OCI-LY7 (cell line): ENCODE measurements at regions not wholly inside any gene's neighbourhood (a gene's known extent, or its start where the extent isn't known, plus 50 kb on each side); places are given as distances from the start of the nearest gene placed in this dataset.
A peak's percentile ranks its signal among the peaks of the same experiment; 100 is the strongest.

Experiments used
- BruUV-seq: library from RNA; stranded (reverse); fragments of 400-500 nt; replicated peaks from 2 replicates; lab custom pipeline; 2021; lab: Mats Ljungman, UMichigan
- CTCF ChIA-PET: fragments of 300-600 bp; sonication (Branson Sonifier 250); formaldehyde crosslinking; loops from one replicate; lab custom pipeline; 2022; ENCODE audit warnings: antibody characterized with exemption; ENCODE audit not compliant: unreplicated experiment; lab: Charles Lee
- POLR2A ChIA-PET: fragments of 300-600 bp; sonication (Branson Sonifier 250); formaldehyde crosslinking; loops from one replicate; lab custom pipeline; 2022; ENCODE audit warnings: antibody characterized with exemption; lab: Charles Lee
- DNase-seq: peaks from one replicate; pipeline ENCODE4 v3.0.0-alpha.2; 2015; ENCODE audit warnings: low spot score
- H2AFZ ChIP-seq: fragments of 200-600 bp; sonication (generic), shearing (Covaris generic); 2 replicates; pipeline ENCODE4 v1.6.1; 2014; ENCODE audit warnings: mild to moderate bottlenecking, antibody characterized with exemption, low read length, moderate library complexity
- H3K27ac ChIP-seq: fragments of 200-600 bp; sonication (generic); 2 replicates; pipeline ENCODE4 v1.5.1; 2014; ENCODE audit warnings: mixed run types, low read depth, mild to moderate bottlenecking, moderate library complexity, low read length, inconsistent platforms; ENCODE audit not compliant: poor library complexity, severe bottlenecking
- H3K36me3 ChIP-seq: fragments of 200-600 bp; sonication (generic); 2 replicates; pipeline ENCODE4 v1.6.1; 2014; ENCODE audit warnings: mild to moderate bottlenecking, antibody characterized with exemption, low read length, moderate library complexity, mixed read lengths; ENCODE audit not compliant: insufficient read depth
- H3K4me1 ChIP-seq: fragments of 200-600 bp; sonication (generic); 2 replicates; pipeline ENCODE4 v1.5.1; 2014; ENCODE audit warnings: mild to moderate bottlenecking, low read length; ENCODE audit not compliant: insufficient read depth, poor library complexity, severe bottlenecking
- H3K4me2 ChIP-seq: fragments of 200-600 bp; sonication (generic); 2 replicates; pipeline ENCODE4 v1.6.1; 2014; ENCODE audit warnings: mild to moderate bottlenecking, low read length
- H3K4me3 ChIP-seq: fragments of 200-600 bp; sonication (generic); 2 replicates; pipeline ENCODE4 v1.5.1; 2014; ENCODE audit warnings: mild to moderate bottlenecking, low read depth, low read length; ENCODE audit not compliant: poor library complexity, severe bottlenecking
- H3K79me2 ChIP-seq: fragments of 200-600 bp; sonication (generic); 2 replicates; pipeline ENCODE4 v1.6.1; 2016; ENCODE audit warnings: low read depth, mild to moderate bottlenecking, low read length, moderate library complexity, mixed read lengths; ENCODE audit not compliant: insufficient read depth
- H3K9me2 ChIP-seq: fragments of 200-600 bp; sonication (generic); 2 replicates; pipeline ENCODE4 v1.6.1; 2016; ENCODE audit warnings: mild to moderate bottlenecking, low read length, mixed read lengths; ENCODE audit not compliant: insufficient read depth
- H3K9me3 ChIP-seq: fragments of 200-600 bp; sonication (generic); 2 replicates; pipeline ENCODE4 v1.6.1; 2014; ENCODE audit warnings: mild to moderate bottlenecking, mixed run types, low read length, mixed read lengths
- H4K20me1 ChIP-seq: fragments of 200-600 bp; sonication (generic); 2 replicates; pipeline ENCODE4 v1.6.1; 2014; ENCODE audit warnings: mild to moderate bottlenecking, antibody characterized with exemption, low read length, moderate library complexity, mixed read lengths; ENCODE audit not compliant: insufficient read depth
- CTCF ChIP-seq: fragments of 200-600 bp; sonication (generic); conservative IDR thresholded peaks from 2 replicates; pipeline ENCODE4 v1.5.1; 2014; ENCODE audit warnings: mild to moderate bottlenecking, antibody characterized with exemption, low read length, moderate library complexity, mixed read lengths
- EZH2phosphoT487 ChIP-seq: fragments of 200-600 bp; sonication (generic); IDR thresholded peaks from 2 replicates; pipeline ENCODE4 v1.6.1; 2018; ENCODE audit warnings: low read depth, borderline replicate concordance, mild to moderate bottlenecking, mixed run types, antibody characterized with exemption, low read length, moderate library complexity, mixed read lengths
- intact Hi-C: fragments of 100-400 bp; cut with micrococcal nuclease; formaldehyde crosslinking; loops from one replicate; pipeline ENCODE4 v1.10.0; 2022; ENCODE audit not compliant: unreplicated experiment

- intact Hi-C loops: no loop called here
Observed at GRCh38 chr9:111985315-111985714, 88.7 kb downstream of the UGCG start.

GRCh38 chr9:111986035-111986556 lies 89.5 kb downstream of the UGCG start:
- H3K4me1 ChIP-seq: peaks cover 16% of the 10 kb centered on the region
- no peaks in the 10 kb centered on the region for H3K9me3 ChIP-seq
- ChIA-PET CTCF (no interaction called here), POLR2A (interaction anchor here (0.6 to 2.0 kb wide), 7 partner anchors 8 to 859 kb away, joined by 3 to 6 read pairs (median 3); no protein-coding TSS in a partner anchor)
- DNase-seq: no peak
- no peak overlapping the region for H3K27ac ChIP-seq
- no peaks in the 10 kb centered on the region for H3K36me3 ChIP-seq
- TF ChIP-seq EZH2phosphoT487: no peak
- no peak for TF ChIP-seq CTCF
- H3K4me2 ChIP-seq: no peak overlapping the region
- intact Hi-C loops: no loop called here
- BruUV-seq: no TSS peak
- no peak overlapping the region for H2AFZ ChIP-seq
- H3K9me2 ChIP-seq: no peaks in the 10 kb centered on the region
- no peak overlapping the region for H3K4me3 ChIP-seq
- no peaks in the 10 kb centered on the region for H3K79me2 ChIP-seq
- no peaks in the 10 kb centered on the region for H4K20me1 ChIP-seq

More at GRCh38 chr9:111985315-111985714, 88.7 kb downstream of the UGCG start:
- Histone ChIP-seq H3K4me3 (no peak overlapping the region), H2AFZ (no peak overlapping the region), H3K27ac (no peak overlapping the region), H3K9me3 (no peaks in the 10 kb centered on the region), H3K9me2 (no peaks in the 10 kb centered on the region), H3K4me2 (no peak overlapping the region), H3K36me3 (no peaks in the 10 kb centered on the region), H3K79me2 (no peaks in the 10 kb centered on the region), H4K20me1 (no peaks in the 10 kb centered on the region), H3K4me1 (peaks cover 16% of the 10 kb centered on the region)
- TF ChIP-seq EZH2phosphoT487 (no peak), CTCF (no peak)
- ChIA-PET POLR2A (interaction anchor here (0.6 to 1.1 kb wide), 6 partner anchors 9 to 860 kb away, joined by 3 to 5 read pairs (median 3); no protein-coding TSS in a partner anchor), CTCF (interaction anchor here (0.6 to 1.0 kb wide), 2 partner anchors 9 to 183 kb away, joined by 3 to 4 read pairs; no protein-coding TSS in a partner anchor)
- DNase-seq: peak; percentile 8
- no TSS peak for BruUV-seq
